Rectal smooth muscle tissue (tissue), 1 donor: ENCODE measurements at regions not wholly inside any gene's neighbourhood (a gene's known extent, or its start where the extent isn't known, plus 50 kb on each side); places are given as distances from the start of the nearest gene placed in this dataset.
A peak's percentile ranks its signal among the peaks of the same experiment; 100 is the strongest.
"Not testable (repeated sequence)": the region's sequence is repeated elsewhere in the genome, so short reads cannot be mapped to it uniquely, and the experiment has no call there.

Experiments
- H3K27ac ChIP-seq: one replicate; pipeline ENCODE4 v1.7.0; 2013; ENCODE audit warnings: low read depth, low read length, inconsistent platforms
- H3K27me3 ChIP-seq: one replicate; pipeline ENCODE4 v1.7.0; 2013; ENCODE audit warnings: low read length; ENCODE audit not compliant: control insufficient read depth, insufficient read depth
- H3K36me3 ChIP-seq: one replicate; pipeline ENCODE4 v1.7.0; 2013; ENCODE audit warnings: low read length; ENCODE audit not compliant: control insufficient read depth, insufficient read depth
- H3K4me1 ChIP-seq: one replicate; pipeline ENCODE4 v1.7.0; 2013; ENCODE audit warnings: low read length; ENCODE audit not compliant: control insufficient read depth, insufficient read depth
- H3K4me3 ChIP-seq: one replicate; pipeline ENCODE4 v1.7.0; 2013; ENCODE audit warnings: low read length
- H3K9ac ChIP-seq: one replicate; pipeline ENCODE4 v1.7.0; 2013; ENCODE audit warnings: low read length

- Histone ChIP-seq H3K4me1 (no peaks in the 10 kb centered on the region), H3K27me3 (no peaks in the 10 kb centered on the region), H3K36me3 (no peaks in the 10 kb centered on the region), H3K4me3 (no peak overlapping the region), H3K9ac (no peak overlapping the region), H3K27ac (no peak overlapping the region)
These were observed 319.6 kb upstream of the IL12A start for GRCh38 chr3:159668990-159669476.

- no peak overlapping the region for H3K27ac ChIP-seq
- no peak overlapping the region for H3K4me3 ChIP-seq
- H3K27me3 ChIP-seq = no peaks in the 10 kb centered on the region
- no peak overlapping the region for H3K9ac ChIP-seq
- no peaks in the 10 kb centered on the region for H3K36me3 ChIP-seq
- no peaks in the 10 kb centered on the region for H3K4me1 ChIP-seq
These were observed 318.9 kb upstream of the IL12A start for GRCh38 chr3:159669766-159670165.

GRCh38 chr3:159672728-159673688 lies 315.6 kb upstream of the IL12A start:
- Histone ChIP-seq H3K27me3 (no peaks in the 10 kb centered on the region), H3K4me3 (no peak overlapping the region), H3K36me3 (no peaks in the 10 kb centered on the region), H3K27ac (no peak overlapping the region), H3K9ac (no peak overlapping the region), H3K4me1 (peaks cover 2% of the 10 kb centered on the region)

GRCh38 chr3:159674583-159674982 lies 314.1 kb upstream of the IL12A start:
- Histone ChIP-seq H3K27me3 (no peaks in the 10 kb centered on the region), H3K36me3 (no peaks in the 10 kb centered on the region), H3K9ac (no peak overlapping the region), H3K4me3 (no peak overlapping the region), H3K27ac (peak overlapping the region; percentile 47), H3K4me1 (peaks cover 2% of the 10 kb centered on the region)

- Histone ChIP-seq H3K4me3 (no peak overlapping the region), H3K27ac (no peak overlapping the region), H3K4me1 (peaks cover 2% of the 10 kb centered on the region), H3K36me3 (no peaks in the 10 kb centered on the region), H3K27me3 (no peaks in the 10 kb centered on the region), H3K9ac (no peak overlapping the region)
These were observed 313.4 kb upstream of the IL12A start for GRCh38 chr3:159675285-159675684.

GRCh38 chr3:159679900-159680299 lies 308.7 kb upstream of the IL12A start:
- no peaks in the 10 kb centered on the region for H3K36me3 ChIP-seq
- H3K27ac ChIP-seq = no peak overlapping the region
- H3K4me3 ChIP-seq = no peak overlapping the region
- no peaks in the 10 kb centered on the region for H3K27me3 ChIP-seq
- H3K4me1 ChIP-seq = peaks cover 2% of the 10 kb centered on the region
- H3K9ac ChIP-seq = no peak overlapping the region

GRCh38 chr3:159681717-159682116 lies 306.9 kb upstream of the IL12A start:
- H3K4me1 ChIP-seq, H3K9ac ChIP-seq, H3K27me3 ChIP-seq, H3K36me3 ChIP-seq, H3K4me3 ChIP-seq, H3K27ac ChIP-seq: not testable (repeated sequence)

- Histone ChIP-seq H3K27ac (no peak overlapping the region), H3K9ac (no peak overlapping the region), H3K27me3 (no peaks in the 10 kb centered on the region), H3K4me1 (no peaks in the 10 kb centered on the region), H3K36me3 (no peaks in the 10 kb centered on the region), H3K4me3 (no peak overlapping the region)
These were observed 302.8 kb upstream of the IL12A start for GRCh38 chr3:159685801-159686200.

- Histone ChIP-seq H3K27ac (no peak overlapping the region), H3K9ac (no peak overlapping the region), H3K4me3 (no peak overlapping the region), H3K4me1 (no peaks in the 10 kb centered on the region), H3K36me3 (no peaks in the 10 kb centered on the region), H3K27me3 (no peaks in the 10 kb centered on the region)
These were observed 295.4 kb upstream of the IL12A start for GRCh38 chr3:159693226-159693625.

GRCh38 chr3:159711560-159712333 lies 276.9 kb upstream of the IL12A start:
- no peaks in the 10 kb centered on the region for H3K27me3 ChIP-seq

GRCh38 chr3:159721324-159721723 lies 267.3 kb upstream of the IL12A start:
- H3K9ac ChIP-seq = no peak overlapping the region
- no peaks in the 10 kb centered on the region for H3K4me1 ChIP-seq
- no peaks in the 10 kb centered on the region for H3K36me3 ChIP-seq
- H3K27ac ChIP-seq = no peak overlapping the region
- H3K27me3 ChIP-seq = no peaks in the 10 kb centered on the region
- H3K4me3 ChIP-seq = no peak overlapping the region

More at GRCh38 chr3:159711560-159712333, 276.9 kb upstream of the IL12A start:
- H3K36me3 ChIP-seq = no peaks in the 10 kb centered on the region
- no peak overlapping the region for H3K27ac ChIP-seq
- no peaks in the 10 kb centered on the region for H3K4me1 ChIP-seq
- H3K9ac ChIP-seq = no peak overlapping the region
- H3K4me3 ChIP-seq = no peak overlapping the region

- Histone ChIP-seq H3K4me1 (no peaks in the 10 kb centered on the region), H3K27ac (no peak overlapping the region), H3K27me3 (no peaks in the 10 kb centered on the region), H3K9ac (no peak overlapping the region), H3K36me3 (no peaks in the 10 kb centered on the region), H3K4me3 (no peak overlapping the region)
These were observed 265.3 kb upstream of the IL12A start for GRCh38 chr3:159723295-159723694.
